Fibroblast of lung (primary cell): ENCODE measurements at regions not wholly inside any gene's neighbourhood (a gene's known extent, or its start where the extent isn't known, plus 50 kb on each side); places are given as distances from the start of the nearest gene placed in this dataset.

Experiments
- DNase-seq, 2 donors: peaks; one replicate each; pipeline versions ENCODE4 v3.0.0 to v3.0.0-alpha.2; 2010; ENCODE audit warnings: low read depth in 2 of 2
- H2AFZ ChIP-seq: 2 replicates; pipeline ENCODE4 v1.5.1; 2012; ENCODE audit warnings: low read length, control low read depth, inconsistent platforms
- H3K27ac ChIP-seq: 2 replicates; pipeline ENCODE4 v1.5.1; 2011; ENCODE audit warnings: low read length, control low read depth; ENCODE audit not compliant: insufficient read depth
- H3K27me3 ChIP-seq: 2 replicates; pipeline ENCODE4 v1.5.1; 2011; ENCODE audit warnings: mild to moderate bottlenecking, low read length; ENCODE audit not compliant: control insufficient read depth, insufficient read depth
- H3K36me3 ChIP-seq: 2 replicates; pipeline ENCODE4 v1.5.1; 2011; ENCODE audit warnings: low read length; ENCODE audit not compliant: control insufficient read depth, insufficient read depth
- H3K4me1 ChIP-seq: 2 replicates; pipeline ENCODE4 v1.5.1; 2011; ENCODE audit warnings: low read length; ENCODE audit not compliant: control insufficient read depth, insufficient read depth; ENCODE audit errors: extremely low read depth
- H3K4me2 ChIP-seq: 2 replicates; pipeline ENCODE4 v1.5.1; 2011; ENCODE audit warnings: low read length, control low read depth; ENCODE audit not compliant: insufficient read depth; ENCODE audit errors: extremely low read depth
- H3K4me3 ChIP-seq, 4 experiments: fragments of 200-600 bp in 1 of 4; sonication (generic) in 1 of 4; replicated peaks in 1 of 4; 2 replicates each; pipeline ENCODE4 v1.5.1; 2011 to 2016; ENCODE audit warnings: low read length in 4 of 4, low read depth in 3 of 4, mild to moderate bottlenecking in 3 of 4, control low read depth in 2 of 4, inconsistent platforms in 1 of 4, mixed read lengths in 1 of 4; ENCODE audit not compliant: insufficient read depth in 1 of 4; ENCODE audit errors: control extremely low read depth in 1 of 4
- H3K79me2 ChIP-seq: 2 replicates; pipeline ENCODE4 v1.5.1; 2012; ENCODE audit warnings: mild to moderate bottlenecking, low read length, inconsistent platforms; ENCODE audit not compliant: control insufficient read depth, insufficient read depth
- H3K9ac ChIP-seq: 2 replicates; pipeline ENCODE4 v1.5.1; 2011; ENCODE audit warnings: mild to moderate bottlenecking, low read length, control low read depth; ENCODE audit not compliant: insufficient read depth
- H3K9me3 ChIP-seq: 2 replicates; pipeline ENCODE4 v1.5.1; 2012; ENCODE audit warnings: low read depth, low read length; ENCODE audit not compliant: control insufficient read depth, insufficient read depth
- H4K20me1 ChIP-seq: 2 replicates; pipeline ENCODE4 v1.5.1; 2011; ENCODE audit warnings: low read length; ENCODE audit not compliant: control insufficient read depth, insufficient read depth; ENCODE audit errors: extremely low read depth
- EZH2 ChIP-seq: IDR thresholded peaks from 2 replicates; pipeline ENCODE4 v1.5.1; 2012; ENCODE audit warnings: low read length, control low read depth, mild to moderate bottlenecking; ENCODE audit errors: missing control alignments
- TF ChIP-seq, protein P1 (sequence below), 2 donors: IDR thresholded peaks in 1 of 2; conservative IDR thresholded peaks in 1 of 2; 1 replicate in 1 of 2; 2 replicates in 1 of 2; pipeline ENCODE4 v1.5.1; 2011 to 2012; ENCODE audit warnings: low read length in 2 of 2, control low read depth in 1 of 2, inconsistent platforms in 1 of 2, low read depth in 1 of 2, mild to moderate bottlenecking in 1 of 2

GRCh38 chr15:38905632-38906031 is 341.0 kb upstream of the RASGRP1 start:
- Histone ChIP-seq H4K20me1 (no peaks in the 10 kb centered on the region), H3K27ac (no peak overlapping the region), H3K9me3 (no peaks in the 10 kb centered on the region), H3K4me2 (no peak overlapping the region), H3K4me3 (no peak overlapping the region), H3K9ac (no peak overlapping the region), H3K79me2 (no peaks in the 10 kb centered on the region), H3K36me3 (no peaks in the 10 kb centered on the region), H2AFZ (no peak overlapping the region), H3K4me1 (no peaks in the 10 kb centered on the region), H3K27me3 (no peaks in the 10 kb centered on the region)
- DNase-seq = peak; percentile 19 to 32
- no peak for TF ChIP-seq EZH2
- TF ChIP-seq, protein P1, sequence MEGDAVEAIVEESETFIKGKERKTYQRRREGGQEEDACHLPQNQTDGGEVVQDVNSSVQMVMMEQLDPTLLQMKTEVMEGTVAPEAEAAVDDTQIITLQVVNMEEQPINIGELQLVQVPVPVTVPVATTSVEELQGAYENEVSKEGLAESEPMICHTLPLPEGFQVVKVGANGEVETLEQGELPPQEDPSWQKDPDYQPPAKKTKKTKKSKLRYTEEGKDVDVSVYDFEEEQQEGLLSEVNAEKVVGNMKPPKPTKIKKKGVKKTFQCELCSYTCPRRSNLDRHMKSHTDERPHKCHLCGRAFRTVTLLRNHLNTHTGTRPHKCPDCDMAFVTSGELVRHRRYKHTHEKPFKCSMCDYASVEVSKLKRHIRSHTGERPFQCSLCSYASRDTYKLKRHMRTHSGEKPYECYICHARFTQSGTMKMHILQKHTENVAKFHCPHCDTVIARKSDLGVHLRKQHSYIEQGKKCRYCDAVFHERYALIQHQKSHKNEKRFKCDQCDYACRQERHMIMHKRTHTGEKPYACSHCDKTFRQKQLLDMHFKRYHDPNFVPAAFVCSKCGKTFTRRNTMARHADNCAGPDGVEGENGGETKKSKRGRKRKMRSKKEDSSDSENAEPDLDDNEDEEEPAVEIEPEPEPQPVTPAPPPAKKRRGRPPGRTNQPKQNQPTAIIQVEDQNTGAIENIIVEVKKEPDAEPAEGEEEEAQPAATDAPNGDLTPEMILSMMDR (conservative IDR thresholded peaks at IDR 0.05 in 1 of 2, IDR thresholded peaks at IDR 0.05 in 1 of 2; ENCODE audit: low read depth in 1 of 2, low read length in 2 of 2) = no peak

DNA sequence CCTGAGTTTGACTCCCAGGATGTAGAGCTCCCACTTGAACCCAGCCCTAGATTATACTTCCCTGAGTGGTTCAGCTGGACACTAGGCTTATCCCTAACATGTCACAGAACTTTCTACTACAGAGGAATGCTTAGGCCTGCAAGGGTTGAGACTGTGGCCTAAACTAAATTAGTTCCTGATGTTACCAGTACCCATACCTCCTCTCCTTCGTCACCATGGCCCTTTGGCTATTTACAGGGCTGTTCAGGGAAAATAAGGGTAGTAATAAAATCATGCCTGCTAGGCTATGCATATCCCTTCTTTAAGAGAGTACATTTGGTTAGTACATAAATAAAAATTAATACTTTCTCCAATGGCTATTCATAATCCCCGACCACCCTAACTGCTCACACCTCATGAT is 356.4 kb upstream of the RASGRP1 start:
- Histone ChIP-seq H3K4me3 (no peak overlapping the region), H4K20me1 (no peaks in the 10 kb centered on the region), H3K9me3 (no peaks in the 10 kb centered on the region), H3K4me2 (no peak overlapping the region), H3K27me3 (no peaks in the 10 kb centered on the region), H3K36me3 (no peaks in the 10 kb centered on the region), H3K79me2 (no peaks in the 10 kb centered on the region), H2AFZ (no peak overlapping the region), H3K4me1 (no peaks in the 10 kb centered on the region), H3K9ac (no peak overlapping the region), H3K27ac (no peak overlapping the region)
- TF ChIP-seq, protein P1 (conservative IDR thresholded peaks at IDR 0.05 in 1 of 2, IDR thresholded peaks at IDR 0.05 in 1 of 2; ENCODE audit: low read depth in 1 of 2, low read length in 2 of 2) = no peak
- no peak for TF ChIP-seq EZH2
- no peak for DNase-seq

DNA sequence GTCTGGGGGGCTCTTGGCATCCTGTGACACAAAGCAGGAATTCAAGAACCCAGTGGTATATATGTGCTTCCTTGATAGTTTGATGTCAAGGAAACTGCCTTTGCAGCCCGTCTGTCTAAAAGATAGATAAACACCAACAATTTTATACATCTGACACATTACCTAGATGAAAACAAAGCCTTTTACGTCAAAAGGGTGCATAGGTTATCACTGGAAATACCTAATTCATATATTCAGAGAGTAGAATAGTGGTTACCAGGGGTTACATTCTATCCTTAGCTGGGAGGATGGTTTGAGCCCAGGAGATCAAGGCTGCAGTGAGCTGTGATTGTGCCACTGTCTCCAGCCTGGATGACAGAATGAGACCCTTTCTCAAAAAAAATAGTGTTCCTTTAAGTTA is 356.9 kb upstream of the RASGRP1 start:
- Histone ChIP-seq H3K27me3 (no peaks in the 10 kb centered on the region), H3K4me1 (no peaks in the 10 kb centered on the region), H3K4me2 (no peak overlapping the region), H3K9ac (no peak overlapping the region), H3K36me3 (no peaks in the 10 kb centered on the region), H3K9me3 (no peaks in the 10 kb centered on the region), H2AFZ (no peak overlapping the region), H4K20me1 (no peaks in the 10 kb centered on the region), H3K4me3 (no peak overlapping the region), H3K79me2 (no peaks in the 10 kb centered on the region), H3K27ac (no peak overlapping the region)
- no peak for DNase-seq
- TF ChIP-seq, protein P1 (conservative IDR thresholded peaks at IDR 0.05 in 1 of 2, IDR thresholded peaks at IDR 0.05 in 1 of 2; ENCODE audit: low read depth in 1 of 2, low read length in 2 of 2) = no peak
- TF ChIP-seq EZH2 = no peak
